Left renal pelvis (tissue), 4 donors: ENCODE measurements at regions not wholly inside any gene's neighbourhood (a gene's known extent, or its start where the extent isn't known, plus 50 kb on each side); places are given as distances from the start of the nearest gene placed in this dataset.

Experiments used
- DNase-seq, 4 donors: peaks; one replicate each; pipeline ENCODE4 v3.0.0-alpha.2; 2013; ENCODE audit warnings: low read depth in 4 of 4, low spot score in 3 of 4

- no peak for DNase-seq
Measured at GRCh38 chr11:131043251-131043650, 127.0 kb upstream of the SNX19 start.

GRCh38 chr11:131044851-131045250 is 128.6 kb upstream of the SNX19 start:
- DNase-seq = no peak

DNA sequence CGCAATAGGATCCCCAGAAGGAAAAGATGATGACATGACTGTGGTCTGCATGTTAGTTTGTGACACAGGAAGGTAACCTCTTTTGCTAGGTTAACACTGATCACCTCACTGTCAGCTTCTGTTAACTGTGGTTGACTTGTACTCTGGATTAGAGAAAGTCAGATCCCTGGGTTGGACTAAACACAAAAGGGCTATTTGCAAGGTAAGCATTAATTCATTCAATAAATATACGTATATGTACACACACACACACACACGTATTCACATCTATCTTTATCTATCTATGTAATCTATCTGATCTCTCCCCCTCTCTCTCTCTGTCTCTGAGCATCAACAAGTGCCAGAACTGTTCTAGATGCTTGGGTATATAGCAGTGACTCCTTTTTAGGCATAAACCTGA is 136.1 kb upstream of the SNX19 start:
- DNase-seq = no peak

- DNase-seq = no peak
Measured at GRCh38 chr11:131056036-131056435, 139.8 kb upstream of the SNX19 start.

DNA sequence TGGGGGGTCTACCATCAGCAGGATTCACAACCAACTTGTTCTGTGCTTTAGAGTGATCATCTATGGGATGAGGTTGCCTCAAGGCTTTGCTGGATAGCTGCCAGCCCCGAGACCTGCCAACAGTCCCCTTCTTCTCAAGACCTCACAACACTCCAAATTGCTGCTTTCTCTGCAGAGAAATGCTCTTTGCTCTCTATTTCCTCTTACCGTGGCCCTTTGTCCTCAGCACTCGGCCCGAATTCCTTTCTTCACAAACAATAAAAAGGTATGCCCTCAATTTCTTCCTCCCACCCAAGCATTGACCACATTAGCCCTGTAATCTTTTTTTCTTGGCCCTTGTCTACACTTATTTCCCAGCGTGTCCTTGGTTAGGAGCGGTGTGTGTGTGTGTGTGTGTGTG is 147.4 kb upstream of the SNX19 start:
- DNase-seq = no peak

- DNase-seq = peak; percentile 29 to 60 (median 44)
Measured at GRCh38 chr11:131064373-131064991, 148.2 kb upstream of the SNX19 start.

DNA sequence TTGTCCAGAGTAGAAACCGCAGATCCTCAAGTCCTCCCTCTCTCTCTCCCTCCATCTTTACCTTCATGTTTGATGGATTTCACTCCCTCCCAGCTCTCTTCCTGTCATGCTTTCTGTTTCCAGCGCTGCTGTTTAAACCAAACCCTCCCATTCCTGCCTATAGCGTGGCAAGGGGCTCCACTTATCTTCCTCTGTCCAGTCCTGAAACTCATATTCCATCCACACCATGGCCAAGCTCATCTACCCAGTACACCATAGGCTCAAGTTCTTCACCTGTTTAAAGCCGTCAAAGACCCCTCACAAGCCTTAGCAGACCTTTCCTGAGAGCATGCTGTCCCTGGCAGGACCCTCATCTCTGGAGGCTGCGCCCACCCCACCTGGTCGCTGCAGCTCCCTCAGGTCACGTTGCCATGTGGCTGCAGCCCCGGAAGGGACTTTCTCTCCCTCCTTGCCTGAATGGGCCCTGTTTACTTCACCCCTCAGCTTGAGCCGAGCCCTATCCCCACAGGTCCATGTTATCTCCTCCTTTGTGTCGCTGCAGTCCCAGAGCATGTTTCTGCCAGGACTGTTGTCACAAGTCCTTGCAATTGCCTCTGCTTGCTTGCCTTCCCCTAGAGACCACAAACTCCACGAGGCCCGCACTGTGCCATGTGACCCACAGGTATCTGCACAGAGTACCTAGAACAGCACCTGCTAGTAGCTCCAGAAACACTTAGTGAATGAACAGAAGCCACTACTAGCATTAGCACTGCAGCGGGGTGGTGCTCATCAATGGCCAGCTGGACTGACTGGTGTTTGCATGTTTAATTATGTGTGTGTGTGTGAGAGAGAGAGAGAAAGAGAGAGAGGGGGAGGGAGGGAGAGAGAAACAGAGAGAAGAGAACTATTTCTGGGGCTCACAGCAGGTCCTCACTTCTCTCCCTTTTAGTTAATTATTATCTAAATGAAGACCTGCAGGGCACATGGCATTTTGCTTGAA is 149.4 kb upstream of the SNX19 start:
- DNase-seq = no peak

DNA sequence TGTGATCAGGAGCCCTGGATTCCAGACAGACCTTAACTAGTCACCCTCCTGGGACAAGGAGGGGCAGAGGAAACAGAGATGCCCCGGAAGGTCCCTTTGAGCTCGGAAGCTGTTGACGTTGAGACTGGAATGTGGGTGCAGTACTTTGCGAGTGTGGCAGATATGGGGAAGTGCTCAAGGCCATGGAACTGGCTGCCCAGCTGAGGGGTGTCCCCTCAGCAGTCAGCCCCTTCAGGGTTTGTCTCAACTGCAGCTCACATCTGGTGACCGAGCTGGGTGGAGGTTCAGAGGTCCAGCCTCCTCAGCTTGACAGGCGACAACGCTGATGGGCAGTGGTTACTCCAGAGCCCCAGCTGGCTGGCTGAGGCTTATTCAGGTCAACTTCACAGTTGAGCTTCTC is 150.3 kb upstream of the SNX19 start:
- DNase-seq = no peak

- no peak for DNase-seq
Measured at GRCh38 chr11:131070365-131070764, 154.1 kb upstream of the SNX19 start.

DNA sequence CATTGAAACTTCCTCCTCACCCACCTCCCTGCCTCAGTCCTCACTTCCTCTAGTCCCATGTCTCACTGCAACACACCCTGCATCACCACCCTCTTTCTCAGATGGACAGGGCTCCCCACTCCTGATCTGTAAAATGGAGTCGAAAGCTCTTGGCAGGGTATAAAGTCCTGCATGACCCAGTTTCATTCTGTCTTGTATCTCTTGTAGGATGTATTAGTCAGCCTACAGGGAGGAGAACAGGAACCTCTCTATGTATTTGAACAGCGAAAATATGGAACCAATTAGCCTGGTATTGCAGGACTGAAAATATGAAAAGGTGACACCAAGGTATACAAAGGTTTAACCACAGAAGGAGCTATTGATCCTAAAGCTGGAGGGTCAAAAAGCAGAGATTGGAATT is 156.9 kb upstream of the SNX19 start:
- no peak for DNase-seq

DNA sequence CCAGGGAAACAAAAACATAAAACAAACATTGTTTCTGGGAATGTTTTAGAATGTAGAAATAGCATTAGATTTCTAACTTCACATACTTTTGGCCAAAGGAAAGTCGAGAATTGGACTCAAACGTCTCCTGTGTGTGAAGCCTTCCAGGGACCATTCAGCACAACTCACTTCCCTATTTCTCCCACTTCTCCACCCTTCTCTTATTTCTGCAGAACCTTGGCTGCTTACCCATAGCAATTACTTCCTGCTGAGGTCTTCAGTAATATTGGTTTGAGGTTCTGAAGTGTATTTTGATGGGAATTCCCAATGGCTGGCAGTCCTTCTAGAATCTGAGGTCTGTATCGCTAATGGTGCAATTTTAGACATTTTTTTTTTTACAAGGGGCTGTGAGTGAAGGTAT is 158.3 kb upstream of the SNX19 start:
- DNase-seq = no peak

- no peak for DNase-seq
Measured at GRCh38 chr11:131077340-131077739, 161.1 kb upstream of the SNX19 start.

DNA sequence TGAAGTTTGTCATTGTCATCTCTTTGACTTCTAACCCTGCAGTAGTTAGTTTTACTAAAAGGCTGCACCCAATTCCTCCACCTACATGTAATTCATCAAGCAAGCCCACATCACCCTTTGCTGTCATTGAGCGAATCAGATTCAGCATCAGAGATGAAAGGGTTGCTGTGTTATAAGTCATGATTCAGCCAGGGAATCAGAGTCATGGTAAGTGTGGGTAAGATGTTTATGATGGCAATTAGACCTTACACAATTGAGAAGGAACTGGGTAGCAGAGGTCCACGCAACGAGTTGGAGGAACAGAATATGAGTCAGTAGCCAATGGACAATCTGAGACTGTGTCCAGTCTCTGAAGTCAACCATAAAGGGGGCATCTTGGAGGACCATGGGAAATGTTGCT is 162.8 kb upstream of the SNX19 start:
- no peak for DNase-seq

GRCh38 chr11:131089727-131090245 is 173.5 kb upstream of the SNX19 start:
- DNase-seq = no peak

GRCh38 chr11:131092469-131092868 is 176.2 kb upstream of the SNX19 start:
- DNase-seq = no peak

DNA sequence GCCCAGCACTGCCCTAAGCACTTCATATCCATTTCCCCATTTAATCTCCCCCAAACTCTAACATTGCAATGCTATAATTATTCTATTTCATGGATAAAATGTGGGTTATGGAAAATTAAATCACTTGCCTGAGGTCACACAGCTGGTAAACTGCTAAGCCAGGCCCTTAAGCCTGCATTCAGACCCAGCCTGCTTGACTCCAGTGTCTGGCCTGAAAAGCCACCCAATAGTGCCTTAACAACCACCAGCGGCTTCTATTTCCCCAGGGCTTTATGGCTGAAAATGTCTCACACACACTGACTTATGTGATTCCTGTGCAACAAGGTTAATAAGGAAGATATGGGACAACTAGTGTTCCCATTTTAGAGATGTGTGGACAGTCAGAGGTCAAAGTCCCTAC is 178.5 kb upstream of the SNX19 start:
- DNase-seq = no peak

DNA sequence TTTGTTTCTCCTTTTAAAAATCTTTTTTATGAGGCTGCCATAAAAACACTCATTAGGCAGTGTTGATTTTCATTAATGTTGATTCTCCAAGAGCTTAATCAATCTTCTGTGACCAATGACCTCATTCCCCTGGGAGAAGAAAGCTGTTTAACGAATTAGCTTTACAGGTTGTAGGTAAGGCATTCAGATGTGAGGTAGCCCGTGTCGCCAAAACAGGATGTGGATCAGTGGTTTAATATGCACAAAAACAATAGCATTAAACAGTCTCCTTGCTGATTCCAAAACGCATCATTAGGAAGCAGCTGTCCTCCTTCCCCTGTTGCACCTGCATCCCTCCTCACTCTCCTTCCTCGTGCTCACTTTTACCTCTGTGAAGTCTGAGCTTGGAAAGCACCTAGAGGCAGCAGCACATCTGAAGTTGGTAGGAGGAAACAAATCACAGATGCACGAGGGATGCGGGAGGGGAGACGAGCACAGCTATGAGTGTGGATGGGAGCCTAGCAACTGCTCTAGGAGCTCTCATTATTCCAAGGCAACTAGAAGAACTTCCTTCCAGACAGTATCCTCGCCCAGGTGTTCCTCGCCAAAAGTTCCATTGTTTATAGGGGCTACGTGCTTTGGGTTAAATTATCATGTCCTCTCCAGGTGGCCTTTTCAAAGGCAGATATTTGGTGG is 179.4 kb upstream of the SNX19 start:
- peak in 2 of 4 donors; percentile 8 to 9 for DNase-seq

DNA sequence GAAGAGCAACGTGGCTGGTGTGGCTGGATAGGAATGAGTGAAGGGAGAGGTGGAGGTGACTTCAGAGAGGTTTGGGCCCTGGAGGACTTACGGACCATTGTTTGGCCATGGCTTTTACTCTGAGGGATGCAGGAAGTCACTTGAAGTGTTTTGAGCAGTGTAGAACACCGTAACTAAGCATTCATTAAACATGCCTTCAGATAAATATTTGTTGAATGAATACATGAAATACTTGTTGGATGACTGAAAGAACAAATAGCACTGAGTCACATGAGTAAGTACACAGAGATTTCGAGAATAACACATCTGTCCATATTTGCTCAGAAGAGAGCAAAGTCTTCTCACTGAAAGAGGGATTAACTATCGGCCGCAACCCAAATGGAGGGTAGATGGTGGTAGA is 182.7 kb upstream of the SNX19 start:
- DNase-seq = no peak

DNA sequence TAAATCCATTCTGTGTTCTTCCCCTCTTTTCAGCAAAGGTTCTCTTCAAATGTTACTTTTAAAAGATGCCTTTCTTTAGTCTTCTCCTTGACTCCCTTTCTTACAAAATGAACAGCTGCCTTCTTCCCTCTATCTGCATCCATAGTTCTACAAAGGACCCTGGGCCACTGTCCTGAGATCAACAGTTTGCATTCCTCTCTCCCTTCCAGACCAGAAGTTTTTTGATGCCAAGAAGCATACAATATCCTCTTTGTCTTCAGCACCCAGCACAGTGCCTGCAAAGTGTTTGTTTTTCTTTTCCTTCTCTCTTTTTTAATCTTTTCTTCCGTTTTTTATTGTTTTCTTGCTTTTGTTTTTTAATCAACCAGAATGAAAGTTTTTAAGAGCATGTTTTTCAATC is 183.5 kb upstream of the SNX19 start:
- DNase-seq = no peak

DNA sequence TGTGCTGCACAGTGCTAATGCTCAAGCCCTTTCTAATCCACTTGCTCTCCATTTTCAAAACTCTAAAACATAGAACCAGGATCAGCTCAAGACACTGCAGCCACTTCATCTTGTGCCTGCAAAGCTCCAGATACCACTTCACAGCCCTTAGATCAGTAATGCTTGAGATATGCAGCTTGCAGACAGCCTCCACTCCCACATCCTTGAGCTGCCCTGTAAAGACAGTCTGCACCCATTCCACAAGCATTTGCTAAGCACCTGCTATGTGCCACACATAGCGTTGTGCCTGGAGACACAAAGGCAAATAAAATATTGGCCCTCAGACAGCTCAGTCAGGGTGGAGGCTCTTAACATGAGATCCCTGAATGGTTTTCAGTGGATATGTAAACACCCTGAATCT is 192.5 kb upstream of the SNX19 start:
- DNase-seq = no peak

DNA sequence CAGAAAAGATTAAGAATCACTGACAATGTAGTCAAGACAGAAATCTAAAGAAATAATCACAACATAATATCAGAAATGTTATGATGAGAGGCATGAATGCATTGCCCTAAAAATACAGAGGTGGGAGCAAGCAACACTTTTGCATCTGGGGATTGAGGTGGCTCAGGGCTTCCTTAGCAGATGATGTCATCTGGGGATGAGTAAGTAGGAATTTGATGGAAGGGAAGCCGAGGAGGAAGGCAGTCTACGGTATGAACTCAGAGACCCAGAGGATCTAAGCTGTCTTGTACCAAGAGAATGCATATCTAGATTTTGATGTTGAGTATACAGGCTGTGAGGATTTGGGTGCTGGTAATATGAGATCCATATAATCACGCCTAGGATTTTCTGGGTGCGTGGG is 193.0 kb upstream of the SNX19 start:
- DNase-seq = no peak
